Peyer's patch (tissue), 4 donors: ENCODE measurements at regions not wholly inside any gene's neighbourhood (a gene's known extent, or its start where the extent isn't known, plus 50 kb on each side); places are given as distances from the start of the nearest gene placed in this dataset.

ENCODE experiments used
- CTCF ChIP-seq, 6 experiments: fragments of 450-650 bp in 4 of 6; fragments of 200-600 bp in 2 of 6; sonication (generic) in 1 of 6; IDR thresholded peaks; one replicate each; pipeline ENCODE4 v1.5.1; 2017 to 2019; ENCODE audit warnings: antibody characterized with exemption in 6 of 6, mild to moderate bottlenecking in 3 of 6, moderate library complexity in 1 of 6
- POLR2A ChIP-seq, 2 donors: fragments of 450-650 bp; IDR thresholded peaks; one replicate each; pipeline ENCODE4 v1.5.1; 2017; ENCODE audit warnings: antibody characterized with exemption in 2 of 2, mild to moderate bottlenecking in 2 of 2, moderate library complexity in 2 of 2

- TF ChIP-seq CTCF (IDR thresholded peaks at IDR 0.05): no peak
- no peak for TF ChIP-seq POLR2A (IDR thresholded peaks at IDR 0.05)
These were observed 449.9 kb downstream of the CD109 start for GRCh38 chr6:74145931-74146330.
